HEK293T (cell line): ENCODE measurements at regions not wholly inside any gene's neighbourhood (a gene's known extent, or its start where the extent isn't known, plus 50 kb on each side); places are given as distances from the start of the nearest gene placed in this dataset.

Experiments
- CTCF ChIA-PET: fragments of 350-600 bp; formaldehyde crosslinking; extraction: SDS; loops from one replicate; lab custom pipeline; 2021; ENCODE audit warnings: antibody characterized with exemption, inconsistent platforms; lab: Yijun Ruan, JAX
- POLR2A ChIA-PET: fragments of 350-600 bp; formaldehyde crosslinking; extraction: SDS; loops from one replicate; lab custom pipeline; 2020; ENCODE audit warnings: antibody characterized with exemption, inconsistent platforms; lab: Yijun Ruan, JAX
- DNase-seq: peaks from one replicate; pipeline ENCODE4 v3.0.0; 2012; ENCODE audit warnings: mixed read lengths; ENCODE audit errors: extremely low spot score
- ARNT ChIP-seq: fragments of 450-650 bp; IDR thresholded peaks from 2 replicates; pipeline ENCODE4 v1.6.1; 2017; ENCODE audit warnings: mild to moderate bottlenecking
- BHLHE40 ChIP-seq: fragments of 450-650 bp; IDR thresholded peaks from 2 replicates; pipeline ENCODE4 v1.6.1; 2016; ENCODE audit warnings: mild to moderate bottlenecking, moderate library complexity, borderline replicate concordance
- CTBP1 ChIP-seq: fragments of 450-650 bp; IDR thresholded peaks from 2 replicates; pipeline ENCODE4 v1.6.1; 2016; ENCODE audit warnings: borderline replicate concordance
- ELF4 ChIP-seq: fragments of 450-650 bp; IDR thresholded peaks from 2 replicates; pipeline ENCODE4 v1.6.1; 2017; ENCODE audit warnings: antibody characterized with exemption
- FOXA1 ChIP-seq: fragments of 450-650 bp; IDR thresholded peaks from 2 replicates; pipeline ENCODE4 v1.6.1; 2016; ENCODE audit warnings: mild to moderate bottlenecking
- FOXK2 ChIP-seq: fragments of 450-650 bp; IDR thresholded peaks from 2 replicates; pipeline ENCODE4 v1.6.1; 2016; ENCODE audit warnings: mild to moderate bottlenecking
- FOXM1 ChIP-seq: fragments of 450-650 bp; IDR thresholded peaks from 2 replicates; pipeline ENCODE4 v1.6.1; 2017; ENCODE audit warnings: mild to moderate bottlenecking, borderline replicate concordance
- HDGF ChIP-seq: fragments of 450-650 bp; IDR thresholded peaks from 2 replicates; pipeline ENCODE4 v1.6.1; 2017; ENCODE audit warnings: antibody characterized with exemption, borderline replicate concordance
- L3MBTL2 ChIP-seq: fragments of 450-650 bp; conservative IDR thresholded peaks from 2 replicates; pipeline ENCODE4 v1.6.1; 2016; ENCODE audit warnings: mild to moderate bottlenecking
- LEF1 ChIP-seq: fragments of 450-650 bp; IDR thresholded peaks from 2 replicates; pipeline ENCODE4 v1.6.1; 2017; ENCODE audit warnings: mild to moderate bottlenecking, borderline replicate concordance
- NFRKB ChIP-seq: fragments of 450-650 bp; IDR thresholded peaks from 2 replicates; pipeline ENCODE4 v1.6.1; 2016; ENCODE audit warnings: mild to moderate bottlenecking, moderate library complexity
- PKNOX1 ChIP-seq: fragments of 450-650 bp; IDR thresholded peaks from 2 replicates; pipeline ENCODE4 v1.6.1; 2016
- SP1 ChIP-seq: fragments of 450-650 bp; IDR thresholded peaks from 2 replicates; pipeline ENCODE4 v1.6.1; 2017
- SUZ12 ChIP-seq: fragments of 450-650 bp; IDR thresholded peaks from 2 replicates; pipeline ENCODE4 v1.6.1; 2016; ENCODE audit warnings: mild to moderate bottlenecking
- TARDBP ChIP-seq: fragments of 450-650 bp; IDR thresholded peaks from 2 replicates; pipeline ENCODE4 v1.6.1; 2016
- ZNF384 ChIP-seq: fragments of 450-650 bp; IDR thresholded peaks from 2 replicates; pipeline ENCODE4 v1.6.1; 2016

- ChIA-PET CTCF (no interaction called here), POLR2A (no interaction called here)
- TF ChIP-seq PKNOX1 (no peak), FOXK2 (no peak), LEF1 (no peak), SUZ12 (no peak)
- DNase-seq, result no peak
Measured at GRCh38 chr1:78236716-78237115, 190.9 kb downstream of the GIPC2 start.

- TF ChIP-seq FOXA1 (no peak), ELF4 (no peak), HDGF (no peak), TARDBP (no peak), BHLHE40 (no peak), CTBP1 (no peak), ARNT (no peak), ZNF384 (no peak), FOXM1 (no peak), SUZ12 (no peak), PKNOX1 (no peak), SP1 (no peak), FOXK2 (no peak), L3MBTL2 (no peak), NFRKB (no peak)
- no peak for DNase-seq
- POLR2A ChIA-PET, result no interaction called here
- CTCF ChIA-PET, result no interaction called here
Measured at GRCh38 chr1:78237364-78237916, 191.7 kb downstream of the GIPC2 start.

GRCh38 chr1:78240191-78240590 lies 194.4 kb downstream of the GIPC2 start:
- POLR2A ChIA-PET, result no interaction called here

GRCh38 chr1:78240755-78241154 lies 195.0 kb downstream of the GIPC2 start:
- CTCF ChIA-PET, result interaction anchor here (0.9 kb wide), 1 partner anchor 93 kb away, joined by 4 read pairs; no protein-coding TSS in a partner anchor
- no peak for DNase-seq
- TF ChIP-seq NFRKB (no peak), LEF1 (no peak), PKNOX1 (no peak), ARNT (no peak), CTBP1 (no peak), L3MBTL2 (no peak), ELF4 (no peak), FOXK2 (no peak), FOXA1 (no peak), FOXM1 (no peak), SUZ12 (no peak), TARDBP (no peak), HDGF (no peak)

More at GRCh38 chr1:78240191-78240590, 194.4 kb downstream of the GIPC2 start:
- CTCF ChIA-PET, result no interaction called here
- no peak for TF ChIP-seq FOXK2
- no peak for TF ChIP-seq SP1
- no peak for TF ChIP-seq CTBP1
- no peak for TF ChIP-seq SUZ12
- no peak for TF ChIP-seq ELF4
- TF ChIP-seq ZNF384, result no peak
- DNase-seq, result no peak

DNA sequence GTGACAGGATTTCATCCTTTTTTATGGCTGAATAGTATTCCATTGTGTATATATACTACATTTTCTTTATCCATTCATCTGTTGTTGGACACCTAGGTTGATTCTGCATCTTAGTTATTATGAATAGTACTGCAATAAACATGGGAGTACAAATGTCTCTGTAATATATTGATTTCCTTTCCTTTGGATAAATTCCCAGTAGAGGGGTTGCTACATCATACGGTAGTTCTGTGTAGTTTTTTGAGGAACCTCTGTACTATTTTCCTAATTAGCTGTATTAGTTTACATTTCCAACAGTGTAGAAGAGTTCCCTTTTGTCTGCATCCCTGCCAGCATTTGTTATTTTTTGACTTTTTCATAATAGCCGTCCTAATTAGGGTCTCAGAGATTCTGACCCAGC lies 201.3 kb downstream of the GIPC2 start:
- no peak for DNase-seq
- no peak for TF ChIP-seq LEF1
- TF ChIP-seq TARDBP, result no peak
- TF ChIP-seq BHLHE40, result no peak
- no peak for TF ChIP-seq FOXM1
- TF ChIP-seq SUZ12, result no peak
- no peak for TF ChIP-seq SP1
- TF ChIP-seq ARNT, result no peak
- TF ChIP-seq PKNOX1, result no peak
- no peak for TF ChIP-seq CTBP1
- no peak for TF ChIP-seq FOXA1
- no peak for TF ChIP-seq NFRKB
- no peak for TF ChIP-seq HDGF
- TF ChIP-seq L3MBTL2, result no peak
- CTCF ChIA-PET, result no interaction called here
- POLR2A ChIA-PET, result no interaction called here

More at GRCh38 chr1:78240755-78241154, 195.0 kb downstream of the GIPC2 start:
- POLR2A ChIA-PET, result no interaction called here

- TF ChIP-seq BHLHE40 (no peak), ARNT (no peak), HDGF (no peak), ELF4 (no peak), FOXM1 (no peak), NFRKB (no peak), TARDBP (no peak), FOXA1 (no peak), SUZ12 (no peak), ZNF384 (no peak), L3MBTL2 (no peak), LEF1 (no peak)
- CTCF ChIA-PET, result interaction anchor here (0.6 kb wide), 1 partner anchor 118 kb away, joined by 5 read pairs; no protein-coding TSS in a partner anchor
- POLR2A ChIA-PET, result no interaction called here
- no peak for DNase-seq
Measured at GRCh38 chr1:78250201-78250600, 204.4 kb downstream of the GIPC2 start.
